ENCODE measurements at regions not wholly inside any gene's neighbourhood (a gene's known extent, or its start where the extent isn't known, plus 50 kb on each side); places are given as distances from the start of the nearest gene placed in this dataset.
A peak's percentile ranks its signal among the peaks of the same experiment; 100 is the strongest.

DNA sequence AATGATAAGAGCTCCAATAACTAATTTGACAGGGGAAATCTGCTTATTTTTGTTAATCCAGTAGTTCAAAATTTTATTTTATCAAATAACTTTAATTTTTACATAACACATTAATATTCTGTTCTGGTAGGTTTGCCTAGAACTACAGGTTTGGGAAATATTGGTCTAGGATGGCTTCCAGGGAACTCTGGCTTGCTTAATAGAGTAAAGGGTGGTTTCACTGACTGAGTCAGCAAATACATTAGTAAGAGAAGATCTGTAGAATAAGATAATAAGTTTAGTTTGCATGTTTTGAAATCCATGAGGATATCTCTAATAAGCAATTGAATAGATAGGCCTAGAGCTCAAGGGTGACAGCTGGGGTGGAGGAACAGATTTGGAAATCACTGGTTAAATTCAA is 500.7 kb downstream of the ZNF674 start:
- H4K20me1 ChIP-seq (ENCODE audit: insufficient read depth, low read length) = no peaks in the 10 kb centered on the region
- no peaks in the 10 kb centered on the region for H3K79me2 ChIP-seq (ENCODE audit: insufficient read depth, low read length)
- POLR2A ChIA-PET = no interaction called here
- CTCF ChIA-PET (ENCODE audit: low intra/inter-chr PET ratio, low total read pairs) = no interaction called here
- no peak for FAIRE-seq
- no peak overlapping the region for H3K4me2 ChIP-seq (ENCODE audit: low read depth, low read length)
- no peak overlapping the region for H3K27ac ChIP-seq (ENCODE audit: extremely low read length, insufficient read depth, low read length)
- TF ChIP-seq KLF15 (CRISPR knock-in tag; IDR thresholded peaks at IDR 0.05; ENCODE audit: borderline replicate concordance) (no peak), CREM (IDR thresholded peaks at IDR 0.05) (no peak), CREM (CRISPR knock-in tag; IDR thresholded peaks at IDR 0.05) (no peak), MAFK (conservative IDR thresholded peaks at IDR 0.05 in 1 of 2, IDR thresholded peaks at IDR 0.05 in 1 of 2; ENCODE audit: low read length in 2 of 2) (peak in 1 of 2 experiments; percentile 7; a peak in 1 of 4 replicates)
- TF ChIP-seq, protein P1, sequence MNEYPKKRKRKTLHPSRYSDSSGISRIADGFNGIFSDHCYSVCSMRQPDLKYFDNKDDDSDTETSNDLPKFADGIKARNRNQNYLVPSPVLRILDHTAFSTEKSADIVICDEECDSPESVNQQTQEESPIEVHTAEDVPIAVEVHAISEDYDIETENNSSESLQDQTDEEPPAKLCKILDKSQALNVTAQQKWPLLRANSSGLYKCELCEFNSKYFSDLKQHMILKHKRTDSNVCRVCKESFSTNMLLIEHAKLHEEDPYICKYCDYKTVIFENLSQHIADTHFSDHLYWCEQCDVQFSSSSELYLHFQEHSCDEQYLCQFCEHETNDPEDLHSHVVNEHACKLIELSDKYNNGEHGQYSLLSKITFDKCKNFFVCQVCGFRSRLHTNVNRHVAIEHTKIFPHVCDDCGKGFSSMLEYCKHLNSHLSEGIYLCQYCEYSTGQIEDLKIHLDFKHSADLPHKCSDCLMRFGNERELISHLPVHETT (CRISPR knock-in tag; conservative IDR thresholded peaks at IDR 0.05) = no peak
- TF ChIP-seq, protein P2, sequence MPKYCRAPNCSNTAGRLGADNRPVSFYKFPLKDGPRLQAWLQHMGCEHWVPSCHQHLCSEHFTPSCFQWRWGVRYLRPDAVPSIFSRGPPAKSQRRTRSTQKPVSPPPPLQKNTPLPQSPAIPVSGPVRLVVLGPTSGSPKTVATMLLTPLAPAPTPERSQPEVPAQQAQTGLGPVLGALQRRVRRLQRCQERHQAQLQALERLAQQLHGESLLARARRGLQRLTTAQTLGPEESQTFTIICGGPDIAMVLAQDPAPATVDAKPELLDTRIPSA (CRISPR knock-in tag; IDR thresholded peaks at IDR 0.05; ENCODE audit: borderline replicate concordance) = no peak
- no peaks in the 10 kb centered on the region for H3K4me1 ChIP-seq (ENCODE audit: insufficient read depth, low read length)
- BruUV-seq (replicated peaks) = no TSS peak
- DNase-seq (ENCODE audit: low spot score) = no peak
- no peak for ATAC-seq
- no peak overlapping the region for H2AFZ ChIP-seq (ENCODE audit: low read length)
- in situ Hi-C loops (cut with HindIII; ENCODE audit: extremely low pct_ligation_motif_present, low pct_unique_long_range_greater_than_20kb) = no loop called here
- no peaks in the 10 kb centered on the region for H3K9me3 ChIP-seq (ENCODE audit: low read length)
- no peaks in the 10 kb centered on the region for H3K36me3 ChIP-seq (replicated peaks in 1 of 2; ENCODE audit: control insufficient read depth in 1 of 2, insufficient read depth in 2 of 2, low read length in 2 of 2)
- H3K9ac ChIP-seq (ENCODE audit: insufficient read depth, low read depth, low read length) = no peak overlapping the region
- intact Hi-C loops (cut with micrococcal nuclease; ENCODE audit: unreplicated experiment) = no loop called here
- H3K27me3 ChIP-seq (ENCODE audit: control insufficient read depth in 1 of 2, insufficient read depth in 2 of 2, low read length in 2 of 2) = no peaks in the 10 kb centered on the region
- H3K4me3 ChIP-seq (replicated peaks in 1 of 3; ENCODE audit: insufficient read depth in 1 of 3, low read depth in 2 of 3, low read length in 3 of 3) = no peak overlapping the region

DNA sequence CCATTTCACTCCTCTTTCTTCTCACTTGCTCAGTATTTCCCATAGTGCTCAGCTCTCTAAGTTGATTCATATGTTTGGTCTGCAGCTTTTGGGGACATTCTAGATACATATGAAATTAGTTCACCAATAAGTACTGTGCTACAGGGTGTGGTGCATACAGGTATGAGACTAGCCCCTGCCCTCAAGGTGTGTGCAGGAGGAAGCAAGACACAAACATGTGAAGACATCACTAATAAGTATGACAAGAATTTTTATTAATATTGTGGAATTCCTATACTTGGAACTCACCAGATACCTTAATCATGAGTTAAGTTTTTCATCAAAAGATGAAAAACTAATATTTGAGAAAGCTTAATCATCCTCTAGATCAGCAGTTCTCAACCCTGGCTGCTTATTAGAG is 505.2 kb downstream of the ZNF674 start:
- ChIA-PET POLR2A (no interaction called here), CTCF (ENCODE audit: low intra/inter-chr PET ratio, low total read pairs) (no interaction called here)
- Histone ChIP-seq H3K79me2 (ENCODE audit: insufficient read depth, low read length) (no peaks in the 10 kb centered on the region), H4K20me1 (ENCODE audit: insufficient read depth, low read length) (no peaks in the 10 kb centered on the region), H2AFZ (ENCODE audit: low read length) (no peak overlapping the region), H3K36me3 (replicated peaks in 1 of 2; ENCODE audit: control insufficient read depth in 1 of 2, insufficient read depth in 2 of 2, low read length in 2 of 2) (no peaks in the 10 kb centered on the region), H3K27me3 (ENCODE audit: control insufficient read depth in 1 of 2, insufficient read depth in 2 of 2, low read length in 2 of 2) (no peaks in the 10 kb centered on the region), H3K27ac (ENCODE audit: extremely low read length, insufficient read depth, low read length) (no peak overlapping the region), H3K9ac (ENCODE audit: insufficient read depth, low read depth, low read length) (no peak overlapping the region), H3K4me3 (replicated peaks in 1 of 3; ENCODE audit: insufficient read depth in 1 of 3, low read depth in 2 of 3, low read length in 3 of 3) (no peak overlapping the region), H3K9me3 (ENCODE audit: low read length) (no peaks in the 10 kb centered on the region), H3K4me2 (ENCODE audit: low read depth, low read length) (no peak overlapping the region), H3K4me1 (ENCODE audit: insufficient read depth, low read length) (no peaks in the 10 kb centered on the region)
- in situ Hi-C loops (cut with HindIII; ENCODE audit: extremely low pct_ligation_motif_present, low pct_unique_long_range_greater_than_20kb) (no loop called here), intact Hi-C loops (cut with micrococcal nuclease; ENCODE audit: unreplicated experiment) (no loop called here)
- ATAC-seq = no peak
- no peak for DNase-seq (ENCODE audit: low spot score)
- TF ChIP-seq NAIF1 (CRISPR knock-in tag; IDR thresholded peaks at IDR 0.05; ENCODE audit: borderline replicate concordance) (no peak), IKZF4 (CRISPR knock-in tag; IDR thresholded peaks at IDR 0.05; ENCODE audit: borderline replicate concordance, low read depth, not compliant biosample characterization) (no peak), SOX6 (IDR thresholded peaks at IDR 0.05) (no peak), SOX6 (CRISPR knock-in tag; IDR thresholded peaks at IDR 0.05) (no peak), RARG (CRISPR knock-in tag; IDR thresholded peaks at IDR 0.05; ENCODE audit: low read depth) (no peak)
- TF ChIP-seq, protein P3, sequence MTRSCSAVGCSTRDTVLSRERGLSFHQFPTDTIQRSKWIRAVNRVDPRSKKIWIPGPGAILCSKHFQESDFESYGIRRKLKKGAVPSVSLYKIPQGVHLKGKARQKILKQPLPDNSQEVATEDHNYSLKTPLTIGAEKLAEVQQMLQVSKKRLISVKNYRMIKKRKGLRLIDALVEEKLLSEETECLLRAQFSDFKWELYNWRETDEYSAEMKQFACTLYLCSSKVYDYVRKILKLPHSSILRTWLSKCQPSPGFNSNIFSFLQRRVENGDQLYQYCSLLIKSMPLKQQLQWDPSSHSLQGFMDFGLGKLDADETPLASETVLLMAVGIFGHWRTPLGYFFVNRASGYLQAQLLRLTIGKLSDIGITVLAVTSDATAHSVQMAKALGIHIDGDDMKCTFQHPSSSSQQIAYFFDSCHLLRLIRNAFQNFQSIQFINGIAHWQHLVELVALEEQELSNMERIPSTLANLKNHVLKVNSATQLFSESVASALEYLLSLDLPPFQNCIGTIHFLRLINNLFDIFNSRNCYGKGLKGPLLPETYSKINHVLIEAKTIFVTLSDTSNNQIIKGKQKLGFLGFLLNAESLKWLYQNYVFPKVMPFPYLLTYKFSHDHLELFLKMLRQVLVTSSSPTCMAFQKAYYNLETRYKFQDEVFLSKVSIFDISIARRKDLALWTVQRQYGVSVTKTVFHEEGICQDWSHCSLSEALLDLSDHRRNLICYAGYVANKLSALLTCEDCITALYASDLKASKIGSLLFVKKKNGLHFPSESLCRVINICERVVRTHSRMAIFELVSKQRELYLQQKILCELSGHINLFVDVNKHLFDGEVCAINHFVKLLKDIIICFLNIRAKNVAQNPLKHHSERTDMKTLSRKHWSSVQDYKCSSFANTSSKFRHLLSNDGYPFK (CRISPR knock-in tag; IDR thresholded peaks at IDR 0.05; ENCODE audit: borderline replicate concordance) = no peak
- TF ChIP-seq, protein P4, sequence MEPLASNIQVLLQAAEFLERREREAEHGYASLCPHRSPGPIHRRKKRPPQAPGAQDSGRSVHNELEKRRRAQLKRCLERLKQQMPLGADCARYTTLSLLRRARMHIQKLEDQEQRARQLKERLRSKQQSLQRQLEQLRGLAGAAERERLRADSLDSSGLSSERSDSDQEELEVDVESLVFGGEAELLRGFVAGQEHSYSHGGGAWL (CRISPR knock-in tag; IDR thresholded peaks at IDR 0.05) = no peak
- no peak for FAIRE-seq
- no TSS peak for BruUV-seq (replicated peaks)
